AG09309 (cell line): ENCODE measurements at regions not wholly inside any gene's neighbourhood (a gene's known extent, or its start where the extent isn't known, plus 50 kb on each side); places are given as distances from the start of the nearest gene placed in this dataset.
A peak's percentile ranks its signal among the peaks of the same experiment; 100 is the strongest.

Source experiments
- DNase-seq: peaks from one replicate; pipeline ENCODE4 v3.0.0-alpha.2; 2010; ENCODE audit warnings: low read depth
- H3K4me3 ChIP-seq: 2 replicates; pipeline ENCODE4 v1.5.1; 2011; ENCODE audit warnings: mild to moderate bottlenecking, low read depth, low read length, moderate library complexity; ENCODE audit not compliant: control insufficient read depth
- CTCF ChIP-seq: IDR thresholded peaks from 2 replicates; pipeline ENCODE4 v1.5.1; 2011; ENCODE audit warnings: mild to moderate bottlenecking, low read depth, low read length, inconsistent platforms; ENCODE audit not compliant: insufficient read depth, control insufficient read depth; ENCODE audit errors: missing control alignments

GRCh38 chr14:51552275-51552674, 99.4 kb upstream of the FRMD6 start:
- no peak overlapping the region for H3K4me3 ChIP-seq
- TF ChIP-seq CTCF: no peak
- DNase-seq: no peak

- DNase-seq: no peak
- no peak overlapping the region for H3K4me3 ChIP-seq
- no peak for TF ChIP-seq CTCF
Measured at GRCh38 chr14:51552768-51553404, 98.8 kb upstream of the FRMD6 start.

- no peak for TF ChIP-seq CTCF
- peak; percentile 73 for DNase-seq
- no peak overlapping the region for H3K4me3 ChIP-seq
Measured at GRCh38 chr14:51554339-51554920, 97.3 kb upstream of the FRMD6 start.

- peak; percentile 28 for TF ChIP-seq CTCF
- H3K4me3 ChIP-seq: no peak overlapping the region
- no peak for DNase-seq
Measured at GRCh38 chr14:51554953-51555352, 96.8 kb upstream of the FRMD6 start.

GRCh38 chr14:51561141-51561540, 90.6 kb upstream of the FRMD6 start:
- no peak overlapping the region for H3K4me3 ChIP-seq
- TF ChIP-seq CTCF: no peak
- DNase-seq: no peak

GRCh38 chr14:51562816-51563215, 88.9 kb upstream of the FRMD6 start:
- no peak for TF ChIP-seq CTCF
- H3K4me3 ChIP-seq: no peak overlapping the region
- no peak for DNase-seq
